GM21360 (cell line): ENCODE measurements at regions not wholly inside any gene's neighbourhood (a gene's known extent, or its start where the extent isn't known, plus 50 kb on each side); places are given as distances from the start of the nearest gene placed in this dataset.

Source experiments
- ATAC-seq: cut with Tn5 transposase; IDR thresholded peaks from one replicate; pipeline ENCODE4 v1.9.1; 2021; ENCODE audit warnings: mild to moderate bottlenecking, moderate library complexity; ENCODE audit not compliant: unreplicated experiment

DNA sequence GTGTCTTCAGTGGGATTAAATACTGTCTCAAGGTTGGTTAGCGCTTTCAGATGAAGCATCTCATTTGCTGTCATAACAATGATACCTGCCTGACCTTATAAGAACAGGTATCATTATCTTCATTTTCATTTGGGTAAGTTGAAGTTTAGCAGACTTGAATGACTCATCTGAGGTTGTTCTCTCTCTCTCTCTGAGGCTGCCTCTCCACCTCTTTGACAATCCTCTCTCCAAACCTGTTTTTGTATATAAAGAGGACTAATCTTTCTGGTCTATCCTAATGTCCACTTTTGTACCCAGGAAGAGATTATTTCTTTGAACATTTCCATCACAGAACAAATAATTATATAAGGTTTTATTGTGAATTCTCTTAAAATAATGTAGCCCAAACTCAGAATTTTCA lies 291.4 kb downstream of the KLF6 start:
- no peak for ATAC-seq

DNA sequence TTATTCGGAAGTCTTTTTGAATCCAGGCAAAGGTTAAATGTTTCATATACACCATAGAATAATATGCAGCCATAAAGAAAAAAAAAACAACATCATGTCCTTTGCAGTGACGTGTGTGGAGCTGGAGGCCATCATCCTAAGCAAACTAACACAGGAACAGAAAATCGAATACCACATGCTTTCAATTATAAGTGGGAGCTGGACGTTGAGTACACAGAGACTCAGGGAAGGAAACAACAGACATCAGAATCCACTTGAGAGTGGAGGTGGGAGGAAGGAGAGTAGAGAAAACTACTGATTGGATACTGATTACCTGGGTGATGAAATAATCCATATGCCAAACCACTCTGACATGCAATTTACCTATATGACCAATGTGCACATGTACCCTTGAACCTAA lies 293.4 kb downstream of the KLF6 start:
- ATAC-seq = no peak

DNA sequence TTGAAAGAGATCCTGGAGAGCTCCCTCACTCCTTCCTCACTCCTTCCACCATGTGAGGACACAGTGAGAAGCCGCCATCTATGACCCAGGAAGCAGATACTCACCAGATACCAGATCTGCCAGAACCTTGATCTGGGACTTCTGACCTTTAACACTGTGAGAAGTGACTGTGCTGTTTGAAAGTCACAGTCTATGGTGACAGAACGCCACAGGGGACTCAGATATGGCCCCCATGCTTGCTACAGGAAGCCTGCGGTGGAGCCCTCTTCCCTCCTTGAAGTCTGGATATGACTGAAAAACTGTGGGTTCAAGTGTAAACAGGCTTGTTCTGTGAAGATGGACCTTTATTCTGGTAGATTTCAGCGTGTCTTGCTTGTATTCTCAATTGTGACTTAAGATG lies 297.8 kb downstream of the KLF6 start:
- ATAC-seq = no peak

DNA sequence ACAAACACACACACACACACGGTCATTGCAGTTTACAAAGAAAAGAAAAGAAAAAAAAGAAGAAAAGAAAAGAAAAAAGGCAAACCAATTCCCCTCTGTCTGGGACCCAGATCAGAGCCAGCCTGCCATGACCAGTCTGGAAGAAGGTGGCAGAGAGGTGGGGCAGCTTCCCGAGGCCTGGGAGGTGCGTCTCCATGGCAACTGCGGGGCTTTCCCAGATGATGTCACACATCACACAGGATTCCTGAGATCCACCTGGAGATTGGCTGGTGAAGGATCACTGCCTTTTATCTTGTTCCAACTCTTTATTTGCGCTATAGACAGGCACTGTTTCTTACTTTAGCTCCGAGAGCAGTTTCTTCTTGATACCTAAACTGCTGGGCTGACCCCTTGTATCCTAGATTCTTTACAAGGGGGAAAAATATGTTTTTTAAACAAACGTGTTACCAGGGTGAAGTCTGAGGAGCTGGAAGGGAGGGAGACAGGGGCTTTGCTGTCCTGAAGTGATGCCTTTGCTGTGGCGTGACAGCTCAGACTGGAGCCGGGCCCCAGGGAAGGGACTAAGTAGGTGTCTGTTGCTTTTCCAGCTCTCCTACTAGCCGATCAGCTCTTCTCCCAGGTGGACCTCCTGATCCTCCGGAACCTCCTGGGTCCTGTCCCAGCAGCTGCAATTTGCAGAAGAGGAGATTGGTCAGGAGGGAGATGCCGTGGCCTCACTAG lies 298.5 kb downstream of the KLF6 start:
- ATAC-seq = no peak

DNA sequence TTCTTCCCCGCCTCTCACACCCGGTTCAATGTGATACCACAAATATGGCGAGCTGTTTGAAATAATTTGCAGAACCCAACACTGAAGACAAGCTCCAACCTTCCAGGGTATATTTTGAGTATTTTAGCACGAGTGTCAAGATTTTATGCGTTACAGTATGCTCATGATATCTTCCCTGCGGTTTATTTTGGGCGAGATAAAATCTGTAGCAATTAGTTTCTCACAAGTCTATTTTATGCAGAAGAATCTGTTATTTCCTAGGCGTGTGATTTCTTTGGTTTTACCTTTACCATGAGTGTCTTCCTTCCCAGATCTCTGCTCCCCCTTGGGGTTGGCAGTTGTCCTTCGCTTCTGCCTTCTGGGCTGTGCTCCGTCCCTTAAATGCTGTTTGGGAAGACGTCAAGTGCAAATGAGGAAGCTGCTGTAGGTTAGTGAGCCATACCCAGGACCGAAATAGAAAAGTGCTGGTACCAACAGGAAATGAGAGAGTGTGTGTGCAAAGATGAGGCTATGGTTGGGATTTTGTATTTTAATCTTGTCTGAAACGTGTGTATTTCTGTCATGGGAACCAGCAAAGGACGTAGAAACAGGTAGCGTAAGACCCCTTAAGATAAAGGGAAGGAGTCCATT lies 299.8 kb downstream of the KLF6 start:
- no peak for ATAC-seq

DNA sequence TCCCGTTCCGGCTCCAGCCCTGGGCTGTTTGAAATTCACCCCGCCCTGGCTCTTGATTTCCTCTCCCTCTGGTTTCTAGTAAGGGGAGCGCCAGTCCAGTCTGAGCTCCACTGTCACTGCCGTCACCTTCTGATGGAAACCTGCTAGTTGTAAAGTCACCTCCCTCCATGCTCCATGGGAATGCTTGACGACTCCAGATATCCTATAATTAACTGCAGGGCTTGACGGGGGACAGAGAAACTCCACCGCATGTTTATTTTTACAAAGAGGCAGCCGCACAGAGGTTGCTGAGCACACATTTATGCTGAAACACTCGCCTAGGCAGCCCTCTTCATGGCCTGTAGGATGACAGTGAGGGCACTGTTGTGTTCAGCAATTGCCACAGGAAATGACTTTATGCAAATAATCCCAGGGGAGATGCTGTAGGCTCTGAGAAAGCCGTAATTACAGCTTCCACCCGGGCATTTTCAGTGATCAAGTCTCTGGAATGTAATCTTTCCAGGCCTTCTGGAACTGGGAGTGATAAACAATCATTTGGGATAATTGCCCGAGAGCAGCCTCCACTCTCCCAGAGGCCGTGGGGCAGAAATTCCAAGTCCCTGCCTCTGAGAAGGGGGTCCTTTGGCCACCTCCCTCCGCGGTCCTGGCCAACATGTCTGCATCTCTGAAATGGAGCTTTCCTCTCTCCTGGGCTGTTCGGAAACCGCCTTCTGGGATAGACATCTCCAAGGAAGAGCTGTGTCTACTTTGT lies 300.5 kb downstream of the KLF6 start:
- ATAC-seq = peak; percentile 53

DNA sequence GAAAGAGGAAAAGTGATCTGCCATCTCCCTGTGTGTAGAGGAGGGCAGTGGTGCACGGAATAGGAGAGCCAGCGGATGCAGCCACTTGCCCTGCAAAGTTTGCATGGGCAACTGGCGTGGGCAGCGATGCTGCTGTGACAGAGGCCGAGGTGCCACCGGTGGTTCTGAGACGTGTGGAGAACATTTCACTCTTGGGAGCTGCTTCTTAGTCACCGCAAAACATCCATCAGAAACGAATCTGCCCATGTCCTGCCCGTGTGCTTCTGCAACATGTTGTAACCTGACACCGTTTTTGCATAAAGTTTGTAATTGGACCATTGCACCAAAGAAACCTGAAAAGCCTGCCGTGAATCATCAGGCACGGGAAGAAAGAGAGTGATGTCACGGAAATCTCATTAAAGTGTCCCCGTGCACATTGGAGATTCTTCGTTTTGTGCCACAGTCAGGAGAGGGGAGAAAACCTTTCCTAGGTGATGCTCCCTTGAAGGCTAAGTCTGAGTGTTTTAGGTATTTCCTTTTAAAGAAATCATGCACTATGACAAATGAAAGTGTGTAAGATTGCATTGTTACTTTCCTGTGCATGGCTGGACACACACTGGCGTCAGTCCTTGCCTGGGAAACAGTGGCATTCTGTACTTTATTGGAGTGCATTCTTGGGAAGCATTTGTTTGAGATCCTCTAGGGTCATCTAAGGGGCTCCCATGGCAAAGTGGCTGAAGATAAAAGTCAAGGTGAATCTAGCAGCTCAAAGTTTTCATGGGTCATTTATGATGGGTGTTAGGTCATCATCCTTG lies 302.6 kb downstream of the KLF6 start:
- no peak for ATAC-seq

DNA sequence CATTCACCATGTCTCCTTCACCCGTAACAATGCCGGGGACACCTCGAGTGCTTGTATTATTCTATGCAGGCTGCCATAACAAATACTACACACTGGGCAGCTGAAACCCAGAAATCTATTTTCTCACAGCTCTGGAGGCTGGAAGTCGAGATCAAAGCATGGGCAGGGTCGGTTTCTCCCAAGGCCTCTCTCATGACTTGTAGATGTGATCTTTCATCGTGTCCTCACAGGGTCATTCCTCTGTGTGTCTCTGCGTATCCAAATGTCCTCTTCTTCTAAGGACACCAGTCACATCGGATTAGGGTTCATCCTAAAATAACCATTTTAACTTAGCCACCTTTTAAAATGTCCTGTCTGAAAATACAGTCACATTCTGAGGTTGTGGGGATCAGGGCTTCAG lies 303.5 kb downstream of the KLF6 start:
- no peak for ATAC-seq

DNA sequence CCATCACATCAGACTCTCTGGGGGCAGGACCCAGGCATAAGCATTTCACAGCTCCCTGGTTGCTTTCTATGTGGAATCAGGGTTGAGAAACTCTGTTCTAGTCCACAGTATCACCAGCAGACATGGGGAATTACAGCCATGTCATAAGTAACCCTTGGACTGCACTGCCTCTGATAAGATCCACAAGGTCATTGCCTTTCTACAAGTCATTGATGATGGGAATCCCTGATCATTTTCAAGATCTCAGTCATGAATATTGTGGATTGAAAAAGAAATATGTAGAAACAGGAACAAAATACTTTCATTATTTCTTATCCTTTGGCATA lies 304.1 kb downstream of the KLF6 start:
- no peak for ATAC-seq

DNA sequence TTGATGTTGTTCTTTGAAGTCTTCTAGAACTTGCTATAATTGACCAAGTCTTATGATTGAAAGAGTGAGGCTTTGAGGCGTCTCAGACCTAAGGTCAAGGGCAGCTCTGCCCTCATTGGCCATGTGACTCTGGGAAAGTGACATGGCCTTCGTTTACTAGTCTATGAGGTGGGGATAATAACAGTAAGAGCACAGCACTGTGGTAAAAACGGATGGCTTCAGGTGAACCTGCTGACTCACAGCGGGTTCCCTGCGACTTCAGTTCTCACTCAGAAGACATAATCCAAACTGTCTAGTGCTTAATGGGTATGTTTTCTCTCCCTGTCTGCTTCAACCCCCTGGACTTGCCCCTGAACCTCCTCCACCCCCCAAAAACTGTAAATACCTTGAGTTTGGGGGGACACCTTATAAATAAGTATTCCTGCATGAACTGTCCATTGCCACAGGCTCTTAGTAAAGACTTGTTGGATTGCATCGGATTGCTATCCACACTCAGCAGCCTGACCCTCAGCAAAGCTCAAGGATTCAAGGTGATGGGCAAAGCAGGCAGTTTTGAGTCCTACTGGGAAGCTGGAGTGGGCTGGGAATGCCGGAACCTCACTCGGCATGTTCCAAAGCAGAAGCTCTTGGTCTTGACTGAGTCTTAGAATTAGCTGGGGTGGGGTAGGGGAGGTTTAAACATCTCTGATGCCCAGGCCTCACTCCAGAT lies 304.6 kb downstream of the KLF6 start:
- no peak for ATAC-seq

DNA sequence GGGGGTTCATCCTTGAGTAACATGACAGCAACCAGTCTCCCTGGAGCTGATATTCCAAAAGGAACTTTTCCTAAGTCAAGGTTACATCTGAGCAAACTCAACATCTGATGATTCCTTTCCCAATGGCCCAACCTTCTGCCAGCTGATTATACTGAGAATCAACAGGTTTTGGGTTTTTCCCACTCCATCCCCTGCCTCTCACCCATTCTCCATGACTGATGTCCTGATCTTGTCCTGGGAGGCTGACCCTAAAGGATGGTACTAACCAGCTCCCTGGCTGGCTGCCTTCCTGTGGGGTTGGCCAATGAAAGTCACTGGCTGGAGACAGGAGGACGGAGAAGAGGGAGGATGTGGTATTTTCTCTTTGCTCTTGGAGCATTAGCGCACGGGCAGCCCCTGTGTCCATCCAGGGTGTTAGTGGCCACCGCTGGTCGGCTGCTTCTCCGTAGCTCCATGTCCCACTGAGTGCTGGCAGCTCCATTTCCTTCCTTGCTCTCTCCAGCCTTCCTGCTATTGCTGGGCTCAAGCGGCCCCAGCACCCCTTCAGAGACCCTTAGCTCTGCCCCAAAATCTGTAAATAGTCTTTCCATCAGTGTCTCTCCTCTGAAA lies 306.2 kb upstream of the PITRM1 start:
- ATAC-seq = no peak

DNA sequence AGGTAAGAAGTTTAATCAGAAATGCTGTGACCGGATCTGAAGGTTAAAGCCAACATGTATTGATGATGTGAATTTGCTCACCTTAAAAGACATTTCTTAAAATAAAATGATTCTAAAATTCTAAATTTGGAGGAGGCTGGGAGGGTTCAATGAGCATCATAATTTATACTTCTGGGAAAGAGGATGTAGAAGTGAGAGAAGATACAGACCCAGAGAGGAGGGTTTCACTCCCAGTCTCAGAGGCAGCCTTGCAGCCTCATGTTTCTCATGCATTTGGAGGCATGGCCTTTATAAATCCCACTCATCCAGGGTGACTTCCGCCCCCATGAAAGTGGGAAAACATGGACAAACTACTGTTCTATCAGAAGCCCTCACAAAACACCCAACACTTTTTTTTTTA lies 305.6 kb upstream of the PITRM1 start:
- peak; percentile 71 for ATAC-seq

DNA sequence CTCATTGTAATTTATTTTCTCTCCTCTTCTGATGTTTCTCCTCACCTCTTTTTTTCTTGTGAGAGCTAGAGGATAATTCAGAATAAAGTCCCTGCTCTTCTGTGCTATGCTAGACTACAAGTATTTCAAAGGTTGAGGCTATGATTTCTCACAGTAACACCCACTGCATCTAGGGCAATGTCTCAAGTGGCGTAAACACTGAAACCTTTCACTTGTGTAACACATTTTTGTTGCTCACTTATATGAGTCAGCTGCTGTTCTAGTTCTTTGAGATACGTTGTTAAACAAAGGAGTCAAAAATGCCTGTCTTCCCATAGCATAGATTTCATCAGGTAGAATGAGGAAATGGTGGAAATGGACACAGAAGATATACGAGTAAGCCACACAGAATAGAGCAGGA lies 305.1 kb upstream of the PITRM1 start:
- peak; percentile 67 for ATAC-seq

DNA sequence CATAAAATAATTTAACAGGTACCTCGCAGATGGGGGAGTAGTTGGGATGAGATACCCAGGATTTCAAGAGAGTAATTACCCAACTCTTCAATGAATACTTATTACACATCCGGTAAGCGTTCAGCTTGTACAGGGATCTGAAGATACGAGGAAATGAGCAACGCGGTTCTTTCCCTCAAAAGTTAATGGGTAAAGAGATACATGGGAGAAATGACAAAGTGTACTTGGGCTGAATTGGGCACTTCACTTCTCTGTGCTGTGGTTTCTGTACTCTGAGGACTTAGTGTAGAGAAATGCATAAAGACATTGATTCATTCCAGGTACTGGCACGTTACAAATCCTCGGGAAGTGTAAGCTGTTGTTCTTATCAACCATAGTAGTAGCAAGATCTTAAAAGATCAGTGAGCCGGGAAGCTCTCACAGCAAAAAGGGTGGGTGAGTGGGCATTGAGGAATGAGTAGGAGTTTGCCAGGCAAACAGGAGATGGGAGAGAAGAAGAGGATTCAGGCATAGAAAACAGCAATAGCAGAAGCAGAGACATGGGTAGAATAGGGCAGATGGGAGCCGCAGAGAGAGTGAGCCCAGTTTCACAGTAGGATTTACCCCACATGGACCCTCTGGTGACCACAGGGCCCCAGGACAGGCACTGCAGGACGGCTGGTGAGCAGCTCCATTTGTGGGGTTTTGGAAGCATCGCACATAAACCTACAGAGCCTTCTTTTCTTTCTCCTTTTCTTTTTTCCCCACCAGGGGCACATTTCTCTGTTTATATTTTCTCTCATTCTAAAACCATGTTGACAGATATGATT lies 304.3 kb upstream of the PITRM1 start:
- ATAC-seq = no peak

DNA sequence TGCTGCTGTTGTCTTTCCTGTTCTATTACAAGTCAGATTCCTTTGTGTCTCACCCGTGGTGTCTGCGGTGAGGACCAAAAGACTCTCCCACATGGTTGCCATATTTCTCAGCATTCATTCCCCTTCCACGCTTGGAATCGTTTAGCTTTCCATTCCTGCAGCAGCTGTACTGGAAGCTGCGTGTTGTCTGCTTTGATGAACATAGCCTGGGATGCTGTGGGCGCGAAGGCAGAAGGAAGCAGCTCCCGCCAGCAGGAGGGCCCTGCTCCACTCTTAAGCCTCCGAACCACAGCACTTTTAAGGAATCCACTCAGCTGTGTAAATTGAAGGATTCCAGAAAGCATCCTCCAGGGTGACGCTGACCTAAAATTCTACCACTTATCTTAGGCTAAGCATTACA lies 303.6 kb upstream of the PITRM1 start:
- no peak for ATAC-seq

DNA sequence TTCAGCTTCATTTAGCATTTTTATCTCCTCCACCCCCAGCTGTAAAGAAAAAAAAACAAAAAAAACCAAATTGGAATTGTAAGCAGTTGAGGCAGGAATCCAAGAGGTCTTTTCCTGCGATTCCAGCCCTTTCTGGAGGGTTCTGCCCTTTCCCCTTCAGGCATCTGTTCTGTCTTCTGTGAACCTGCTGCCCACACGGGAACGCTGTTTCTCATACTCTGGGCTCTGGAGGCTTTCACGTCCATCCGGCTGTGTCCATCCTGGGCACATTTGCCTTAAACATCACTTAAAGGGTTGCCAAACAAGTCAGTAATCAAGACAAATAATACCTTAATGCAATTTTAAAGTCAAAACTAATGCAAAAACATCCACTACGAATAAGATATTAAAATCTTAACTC lies 302.8 kb upstream of the PITRM1 start:
- ATAC-seq = no peak

DNA sequence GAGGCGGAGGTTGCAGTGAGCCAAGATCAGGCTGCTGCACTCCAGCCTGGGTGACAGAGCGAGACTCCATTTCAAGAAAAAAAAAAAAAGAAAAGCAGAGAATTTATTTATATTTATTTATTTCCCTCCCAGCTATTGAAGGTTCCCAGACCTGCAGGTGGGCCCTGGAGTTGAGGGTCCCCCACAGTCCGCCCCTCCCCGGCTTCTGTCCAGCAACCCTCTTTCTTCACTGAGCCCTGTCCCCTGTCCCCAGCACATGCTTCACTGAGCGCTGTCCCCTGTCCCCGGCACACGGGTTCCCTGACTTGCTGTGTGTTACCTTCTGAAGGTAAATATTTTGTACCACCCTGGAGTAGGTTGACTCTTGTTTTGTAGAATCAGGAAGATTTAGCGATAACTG lies 301.7 kb upstream of the PITRM1 start:
- ATAC-seq = no peak

DNA sequence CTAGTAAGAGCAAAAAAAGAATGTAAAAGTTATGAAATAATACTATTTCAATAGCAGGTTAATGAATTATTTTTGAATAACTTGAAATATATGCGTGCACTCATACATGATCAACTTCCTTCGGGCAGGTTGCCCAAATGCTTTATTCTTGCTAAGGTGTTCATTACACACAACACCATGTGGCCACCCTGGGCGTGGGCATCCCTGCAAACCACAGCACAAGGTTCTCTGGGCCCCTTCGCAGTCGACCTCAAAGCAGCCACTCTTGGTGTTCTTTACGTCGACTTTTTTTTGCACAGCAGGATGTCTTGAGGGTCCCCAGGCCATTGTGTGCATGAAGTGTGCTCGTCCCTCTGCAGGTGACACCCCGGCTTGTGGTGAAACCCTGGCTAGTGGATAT lies 300.7 kb upstream of the PITRM1 start:
- ATAC-seq = no peak

DNA sequence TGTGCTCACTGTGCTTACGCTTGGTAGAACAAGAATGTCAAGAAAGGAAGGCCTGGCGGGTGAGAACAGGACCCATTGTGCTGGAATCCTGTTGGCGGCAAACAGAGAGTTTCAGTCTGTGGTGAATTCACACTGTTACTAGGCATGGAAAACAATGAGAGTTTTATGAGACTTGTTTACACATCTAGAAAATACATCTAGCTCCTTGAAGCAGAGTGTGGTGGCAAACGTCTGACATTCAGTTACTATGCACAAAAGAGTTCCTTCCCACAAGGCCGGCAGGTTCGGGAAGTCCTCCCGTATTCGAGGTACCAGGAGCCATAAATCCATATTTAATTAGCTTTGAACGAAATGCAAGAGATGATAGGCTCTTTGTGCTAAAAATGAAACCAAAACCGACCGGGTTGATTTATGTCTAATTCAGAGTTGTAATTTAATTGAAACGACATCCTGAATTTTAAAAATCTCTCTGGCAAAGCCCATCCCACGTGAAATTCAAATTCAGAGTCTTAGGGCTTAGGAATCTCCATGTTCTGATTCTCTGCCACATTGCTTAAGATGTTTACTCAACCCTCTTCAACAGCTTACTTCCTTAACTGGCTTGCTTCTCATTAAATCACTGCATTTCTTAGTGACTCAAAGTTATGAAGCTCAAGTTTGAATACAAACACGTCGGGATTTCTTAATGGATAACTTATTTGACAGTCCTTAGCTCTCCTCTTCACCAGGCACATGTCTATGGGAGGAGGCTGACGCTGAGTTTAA lies 299.9 kb upstream of the PITRM1 start:
- ATAC-seq = no peak
